ENCODE measurements at regions not wholly inside any gene's neighbourhood (a gene's known extent, or its start where the extent isn't known, plus 50 kb on each side); places are given as distances from the start of the nearest gene placed in this dataset.

- H3K4me3 ChIP-seq (ENCODE audit: low read length): no peak overlapping the region
- ATAC-seq (ENCODE audit: poor library complexity) (no peak), DNase-seq (no peak)
- Mint-ChIP-seq H3K27me3 (peaks cover 44% of the 10 kb centered on the region), H3K4me3 (no peak overlapping the region), H3K4me1 (ENCODE audit: low read depth) (no peaks in the 10 kb centered on the region), H3K9me3 (no peaks in the 10 kb centered on the region), H3K36me3 (ENCODE audit: low read depth) (no peaks in the 10 kb centered on the region), H3K27ac (no peak overlapping the region)
- no peaks in the 10 kb centered on the region for H3K4me1 ChIP-seq (ENCODE audit: insufficient read depth, low read length)
- no peaks in the 10 kb centered on the region for H3K36me3 ChIP-seq (ENCODE audit: insufficient read depth, low read length)
- POLR2A ChIA-PET: no interaction called here
- CTCF ChIA-PET: no interaction called here
- peaks cover 5 to 7% of the 10 kb centered on the region in 2 experiments for H3K27me3 ChIP-seq (ENCODE audit: control insufficient read depth in 1 of 2, insufficient read depth in 2 of 2, low read length in 2 of 2)
- TF ChIP-seq CTCF (IDR thresholded peaks at IDR 0.05): no peak
- intact Hi-C loops (cut with DNase I, micrococcal nuclease): no loop called here
- no peak overlapping the region for H3K27ac ChIP-seq (ENCODE audit: low read depth in 1 of 2, low read length in 2 of 2)
- H3K9me3 ChIP-seq (ENCODE audit: control insufficient read depth in 1 of 2, insufficient read depth in 1 of 2, low read length in 2 of 2): no peaks in the 10 kb centered on the region
These were observed 91.5 kb upstream of the SIX3 start for GRCh38 chr2:44850016-44850415.

GRCh38 chr2:44851518-44851917, 90.0 kb upstream of the SIX3 start:
- no peaks in the 10 kb centered on the region for H3K4me1 Mint-ChIP-seq (ENCODE audit: low read depth)
- H3K27ac Mint-ChIP-seq: no peak overlapping the region
- H3K27me3 Mint-ChIP-seq: peaks cover 48% of the 10 kb centered on the region
- H3K27ac ChIP-seq (ENCODE audit: low read depth in 1 of 2, low read length in 2 of 2): no peak overlapping the region
- CTCF ChIA-PET: no interaction called here
- H3K36me3 Mint-ChIP-seq (ENCODE audit: low read depth): no peaks in the 10 kb centered on the region
- H3K4me1 ChIP-seq (ENCODE audit: insufficient read depth, low read length): no peaks in the 10 kb centered on the region
- no peak for DNase-seq
- H3K4me3 ChIP-seq (ENCODE audit: low read length): no peak overlapping the region
- no peak for TF ChIP-seq CTCF (IDR thresholded peaks at IDR 0.05)
- intact Hi-C loops (cut with DNase I, micrococcal nuclease): no loop called here
- H3K27me3 ChIP-seq (ENCODE audit: control insufficient read depth in 1 of 2, insufficient read depth in 2 of 2, low read length in 2 of 2): peaks cover 7 to 9% of the 10 kb centered on the region in 2 experiments
- no peaks in the 10 kb centered on the region for H3K36me3 ChIP-seq (ENCODE audit: insufficient read depth, low read length)
- H3K9me3 Mint-ChIP-seq: no peaks in the 10 kb centered on the region
- POLR2A ChIA-PET: no interaction called here
- H3K9me3 ChIP-seq (ENCODE audit: control insufficient read depth in 1 of 2, insufficient read depth in 1 of 2, low read length in 2 of 2): no peaks in the 10 kb centered on the region
- ATAC-seq (ENCODE audit: poor library complexity): no peak
- no peak overlapping the region for H3K4me3 Mint-ChIP-seq

- CTCF ChIA-PET: no interaction called here
These were observed 88.9 kb upstream of the SIX3 start for GRCh38 chr2:44852594-44852993.

More at GRCh38 chr2:44852594-44852993, 88.9 kb upstream of the SIX3 start:
- ATAC-seq (ENCODE audit: poor library complexity) (no peak), DNase-seq (no peak)
- POLR2A ChIA-PET: no interaction called here
- Histone ChIP-seq H3K4me3 (ENCODE audit: low read length) (no peak overlapping the region), H3K27me3 (ENCODE audit: control insufficient read depth in 1 of 2, insufficient read depth in 2 of 2, low read length in 2 of 2) (peaks cover 8 to 9% of the 10 kb centered on the region in 2 experiments), H3K4me1 (ENCODE audit: insufficient read depth, low read length) (no peaks in the 10 kb centered on the region), H3K27ac (ENCODE audit: low read depth in 1 of 2, low read length in 2 of 2) (no peak overlapping the region), H3K9me3 (ENCODE audit: control insufficient read depth in 1 of 2, insufficient read depth in 1 of 2, low read length in 2 of 2) (no peaks in the 10 kb centered on the region), H3K36me3 (ENCODE audit: insufficient read depth, low read length) (no peaks in the 10 kb centered on the region)
- Mint-ChIP-seq H3K27me3 (peaks cover 43% of the 10 kb centered on the region), H3K9me3 (no peaks in the 10 kb centered on the region), H3K27ac (no peak overlapping the region), H3K36me3 (ENCODE audit: low read depth) (no peaks in the 10 kb centered on the region), H3K4me3 (no peak overlapping the region), H3K4me1 (ENCODE audit: low read depth) (no peaks in the 10 kb centered on the region)
- no peak for TF ChIP-seq CTCF (IDR thresholded peaks at IDR 0.05)
- intact Hi-C loops (cut with DNase I, micrococcal nuclease): no loop called here

All from CD4-positive, alpha-beta T cell (primary cell).